Stomach (tissue), 8 donors: ENCODE measurements at regions not wholly inside any gene's neighbourhood (a gene's known extent, or its start where the extent isn't known, plus 50 kb on each side); places are given as distances from the start of the nearest gene placed in this dataset.

Experiments
- DNase-seq, 2 donors: peaks; one replicate each; pipeline versions ENCODE4 v3.0.0 to v3.0.0-alpha.2; 2013 to 2019
- H3K27ac ChIP-seq, 5 donors: fragments of 200-600 bp in 4 of 5; sonication (generic) in 4 of 5; one replicate each; pipeline ENCODE4 v1.5.1; 2013 to 2019; ENCODE audit warnings: mild to moderate bottlenecking in 1 of 5, moderate library complexity in 1 of 5
- H3K27me3 ChIP-seq, 3 donors: fragments of 200-600 bp; sonication (generic); one replicate each; pipeline ENCODE4 v1.5.1; 2017 to 2019; ENCODE audit warnings: mixed run types in 1 of 3
- H3K36me3 ChIP-seq, 4 donors: fragments of 200-600 bp; sonication (generic); 1 replicate in 3 of 4; 2 replicates in 1 of 4; pipeline ENCODE4 v1.5.1; 2016 to 2019
- H3K4me1 ChIP-seq, 4 donors: fragments of 200-600 bp; sonication (generic); one replicate each; pipeline ENCODE4 v1.5.1; 2016 to 2019
- H3K4me3 ChIP-seq, 4 donors: fragments of 200-600 bp; sonication (generic) in 3 of 4; one replicate each; pipeline ENCODE4 v1.5.1; 2016 to 2019; ENCODE audit warnings: mild to moderate bottlenecking in 1 of 4
- H3K9me3 ChIP-seq, 4 donors: fragments of 200-600 bp; sonication (generic); one replicate each; pipeline ENCODE4 v1.5.1; 2016 to 2019
- CTCF ChIP-seq, 7 experiments: fragments of 450-650 bp in 4 of 7; fragments of 200-600 bp in 3 of 7; sonication (generic) in 3 of 7; IDR thresholded peaks; one replicate each; pipeline ENCODE4 v1.5.1; 2016 to 2019; ENCODE audit warnings: antibody characterized with exemption in 7 of 7, control low read depth in 2 of 7, mild to moderate bottlenecking in 1 of 7
- EP300 ChIP-seq: sonication (generic); formaldehyde crosslinking; IDR thresholded peaks from one replicate; pipeline ENCODE4 v1.6.1; 2017; ENCODE audit warnings: antibody characterized with exemption
- POLR2A ChIP-seq, 4 donors: fragments of 450-650 bp; IDR thresholded peaks; one replicate each; pipeline ENCODE4 v1.6.1; 2016; ENCODE audit warnings: antibody characterized with exemption in 4 of 4, control low read depth in 2 of 4, mild to moderate bottlenecking in 1 of 4, moderate library complexity in 1 of 4
- POLR2AphosphoS5 ChIP-seq, 3 donors: sonication (generic); formaldehyde crosslinking; IDR thresholded peaks; one replicate each; pipeline ENCODE4 v1.6.1; 2016; ENCODE audit warnings: antibody characterized with exemption in 3 of 3
- WGBS, 5 donors: extraction: QIAGEN DNeasy Blood & Tissue Kit in 3 of 5; methylation state at CpG; one replicate each; pipeline versions ENCODE4 v1.1.5 to v1.1.7; 2013 to 2018; 5-methylcytosine and 5-hydroxymethylcytosine counted together
- intact Hi-C: fragments of 100-400 bp; cut with DNase I; formaldehyde crosslinking; loops from one replicate; pipeline ENCODE4 v1.15.1; 2023; ENCODE audit warnings: low total_unique reads
- donor health status: healthy with polysubstance abuse.
- donor health status: Bipolar disorder and iron deficiency.
- donor health status: healthy.

DNA sequence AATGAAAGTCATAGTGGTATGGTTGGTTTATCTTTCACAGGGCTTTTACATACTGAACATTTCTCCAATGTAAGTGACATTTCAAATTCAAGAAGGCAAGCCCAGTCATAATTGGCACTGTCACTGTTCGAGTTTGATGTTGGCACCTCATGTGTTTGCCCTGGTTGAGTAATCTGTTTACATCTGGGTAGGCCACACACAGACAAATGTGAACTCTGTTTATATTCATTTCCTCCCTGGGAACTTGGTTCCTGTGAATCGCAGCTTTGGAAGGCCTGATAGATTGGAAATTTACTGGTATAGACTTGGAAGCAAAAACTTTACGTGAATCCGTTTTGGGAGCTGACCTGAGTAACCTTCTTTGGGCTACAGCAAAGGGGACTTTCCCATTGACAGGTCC is 395.2 kb upstream of the AZI2 start:
- WGBS, 5 donors = 16 to 44% (median 21%) methylated on average over 4 of the region's 4 CpGs
- Histone ChIP-seq H3K4me3 (no peak overlapping the region), H3K27me3 (no peaks in the 10 kb centered on the region), H3K27ac (no peak overlapping the region), H3K4me1 (peaks cover 7 to 25% (median 10%) of the 10 kb centered on the region in 4 donors), H3K9me3 (no peaks in the 10 kb centered on the region), H3K36me3 (no peaks in the 10 kb centered on the region)
- peak; percentile 9 to 45 for DNase-seq
- TF ChIP-seq POLR2AphosphoS5 (IDR thresholded peaks at IDR 0.05) = peak in 1 of 3 donors; percentile 21
- TF ChIP-seq EP300 = no peak
- TF ChIP-seq CTCF (IDR thresholded peaks at IDR 0.05) = no peak
- TF ChIP-seq POLR2A (IDR thresholded peaks at IDR 0.05) = no peak
- intact Hi-C loops = no loop called here

GRCh38 chr3:28745436-28745835 is 396.8 kb upstream of the AZI2 start:
- Histone ChIP-seq H3K4me3 (no peak overlapping the region), H3K4me1 (peaks cover 7 to 25% (median 10%) of the 10 kb centered on the region in 4 donors), H3K27me3 (no peaks in the 10 kb centered on the region), H3K36me3 (no peaks in the 10 kb centered on the region), H3K27ac (no peak overlapping the region), H3K9me3 (peaks cover 0 to 13% (median 8%) of the 10 kb centered on the region in 4 donors)
- no peak for DNase-seq
- TF ChIP-seq CTCF (IDR thresholded peaks at IDR 0.05) (no peak), POLR2AphosphoS5 (IDR thresholded peaks at IDR 0.05) (no peak), EP300 (no peak), POLR2A (IDR thresholded peaks at IDR 0.05) (no peak)
- intact Hi-C loops = no loop called here
- WGBS, 5 donors = 83 to 93% (median 88%) methylated on average over 4 of the region's 4 CpGs

- H3K4me1 ChIP-seq = peaks cover 7 to 25% (median 10%) of the 10 kb centered on the region in 4 donors
- peak in 1 of 2 donors; percentile 24 for DNase-seq
- TF ChIP-seq CTCF (IDR thresholded peaks at IDR 0.05) = no peak
- TF ChIP-seq POLR2A (IDR thresholded peaks at IDR 0.05) = no peak
- no peak for TF ChIP-seq EP300
- TF ChIP-seq POLR2AphosphoS5 (IDR thresholded peaks at IDR 0.05) = no peak
- no peaks in the 10 kb centered on the region for H3K36me3 ChIP-seq
- WGBS, 5 donors = 76 to 82% (median 81%) methylated on average over 6 of the region's 6 CpGs
- H3K27me3 ChIP-seq = no peaks in the 10 kb centered on the region
- intact Hi-C loops = no loop called here
- H3K27ac ChIP-seq = no peak overlapping the region
- no peak overlapping the region for H3K4me3 ChIP-seq
- H3K9me3 ChIP-seq = peaks cover 0 to 20% (median 12%) of the 10 kb centered on the region in 4 donors
Observed at GRCh38 chr3:28745916-28746617, 397.4 kb upstream of the AZI2 start.

GRCh38 chr3:28746990-28747389 is 398.4 kb upstream of the AZI2 start:
- Histone ChIP-seq H3K4me1 (peaks cover 7 to 25% (median 10%) of the 10 kb centered on the region in 4 donors), H3K27ac (no peak overlapping the region), H3K36me3 (no peaks in the 10 kb centered on the region), H3K9me3 (peaks cover 0 to 26% (median 15%) of the 10 kb centered on the region in 4 donors), H3K4me3 (no peak overlapping the region), H3K27me3 (no peaks in the 10 kb centered on the region)
- TF ChIP-seq POLR2A (IDR thresholded peaks at IDR 0.05) (no peak), POLR2AphosphoS5 (IDR thresholded peaks at IDR 0.05) (no peak), CTCF (IDR thresholded peaks at IDR 0.05) (no peak), EP300 (no peak)
- DNase-seq = no peak
- intact Hi-C loops = no loop called here
- WGBS, 5 donors = 82 to 93% (median 91%) methylated on average over 2 of the region's 2 CpGs
